Upper lobe of right lung (tissue), 1 donor: ENCODE measurements at regions not wholly inside any gene's neighbourhood (a gene's known extent, or its start where the extent isn't known, plus 50 kb on each side); places are given as distances from the start of the nearest gene placed in this dataset.
"Not testable (repeated sequence)": the region's sequence is repeated elsewhere in the genome, so short reads cannot be mapped to it uniquely, and the experiment has no call there.

ENCODE experiments used
- ATAC-seq: fragments of 200-7000 bp; cut with Tn5 transposase; one replicate; pipeline ENCODE4 v1.9.1; 2020; ENCODE audit warnings: mild to moderate bottlenecking, moderate library complexity
- DNase-seq: peaks from one replicate; pipeline ENCODE4 v3.0.0-alpha.2; 2020
- H3K27ac ChIP-seq: fragments of 200-600 bp; one replicate; pipeline ENCODE4 v1.8.0; 2022
- H3K27me3 ChIP-seq: fragments of 200-600 bp; one replicate; pipeline ENCODE4 v1.8.0; 2022; ENCODE audit warnings: mild to moderate bottlenecking
- H3K36me3 ChIP-seq: fragments of 200-600 bp; one replicate; pipeline ENCODE4 v1.8.0; 2022
- H3K4me1 ChIP-seq: fragments of 200-600 bp; one replicate; pipeline ENCODE4 v1.8.0; 2022
- H3K4me3 ChIP-seq: fragments of 200-600 bp; one replicate; pipeline ENCODE4 v1.8.0; 2022; ENCODE audit warnings: mild to moderate bottlenecking
- H3K9me3 ChIP-seq: fragments of 200-600 bp; one replicate; pipeline ENCODE4 v1.8.0; 2022
- intact Hi-C: fragments of 100-400 bp; cut with DNase I; formaldehyde crosslinking; loops from one replicate; pipeline ENCODE4 v1.11.0; 2022
- donor health status: DM: no; HTN: yes; CAD: no; lungs with severe emphysema.

GRCh38 chrY:16341592-16341991 is 1538.4 kb downstream of the CDY2B start:
- H3K27me3 ChIP-seq, DNase-seq, intact Hi-C loops, H3K4me3 ChIP-seq, H3K27ac ChIP-seq, H3K4me1 ChIP-seq, ATAC-seq, H3K9me3 ChIP-seq, H3K36me3 ChIP-seq: not testable (repeated sequence)

- ATAC-seq, H3K4me3 ChIP-seq, H3K36me3 ChIP-seq, H3K4me1 ChIP-seq, H3K27ac ChIP-seq, intact Hi-C loops, H3K27me3 ChIP-seq, H3K9me3 ChIP-seq, DNase-seq: not testable (repeated sequence)
Measured at GRCh38 chrY:16330032-16330758, 1549.8 kb downstream of the CDY2B start.

- H3K4me1 ChIP-seq, DNase-seq, H3K27ac ChIP-seq, intact Hi-C loops, H3K4me3 ChIP-seq, H3K36me3 ChIP-seq, H3K27me3 ChIP-seq, ATAC-seq, H3K9me3 ChIP-seq: not testable (repeated sequence)
Measured at GRCh38 chrY:16329135-16329820, 1550.7 kb downstream of the CDY2B start.
